ENCODE measurements at regions not wholly inside any gene's neighbourhood (a gene's known extent, or its start where the extent isn't known, plus 50 kb on each side); places are given as distances from the start of the nearest gene placed in this dataset.

DNA sequence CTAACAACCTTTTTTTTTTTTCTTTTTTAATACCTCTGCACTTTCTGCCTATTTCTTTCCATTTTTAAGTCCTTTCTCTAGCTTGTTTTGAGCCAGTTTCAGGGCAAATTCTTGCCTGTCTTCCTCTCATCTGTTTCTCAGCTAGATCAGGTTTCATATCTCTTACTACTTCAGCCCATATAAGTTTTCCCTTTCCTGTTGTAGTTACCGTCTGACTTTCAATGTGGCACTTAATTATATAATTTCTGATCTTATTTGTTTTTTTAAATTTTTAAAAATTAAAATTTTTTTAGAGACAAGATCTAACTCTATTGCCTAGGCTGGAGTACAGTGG is 104.7 kb upstream of the ELL2 start:
- DNase-seq (ENCODE audit: low read depth) = no peak
- in situ Hi-C loops (cut with HindIII; ENCODE audit: low sequenced_read_pairs) = no loop called here
- TF ChIP-seq, protein P1, sequence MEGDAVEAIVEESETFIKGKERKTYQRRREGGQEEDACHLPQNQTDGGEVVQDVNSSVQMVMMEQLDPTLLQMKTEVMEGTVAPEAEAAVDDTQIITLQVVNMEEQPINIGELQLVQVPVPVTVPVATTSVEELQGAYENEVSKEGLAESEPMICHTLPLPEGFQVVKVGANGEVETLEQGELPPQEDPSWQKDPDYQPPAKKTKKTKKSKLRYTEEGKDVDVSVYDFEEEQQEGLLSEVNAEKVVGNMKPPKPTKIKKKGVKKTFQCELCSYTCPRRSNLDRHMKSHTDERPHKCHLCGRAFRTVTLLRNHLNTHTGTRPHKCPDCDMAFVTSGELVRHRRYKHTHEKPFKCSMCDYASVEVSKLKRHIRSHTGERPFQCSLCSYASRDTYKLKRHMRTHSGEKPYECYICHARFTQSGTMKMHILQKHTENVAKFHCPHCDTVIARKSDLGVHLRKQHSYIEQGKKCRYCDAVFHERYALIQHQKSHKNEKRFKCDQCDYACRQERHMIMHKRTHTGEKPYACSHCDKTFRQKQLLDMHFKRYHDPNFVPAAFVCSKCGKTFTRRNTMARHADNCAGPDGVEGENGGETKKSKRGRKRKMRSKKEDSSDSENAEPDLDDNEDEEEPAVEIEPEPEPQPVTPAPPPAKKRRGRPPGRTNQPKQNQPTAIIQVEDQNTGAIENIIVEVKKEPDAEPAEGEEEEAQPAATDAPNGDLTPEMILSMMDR (IDR thresholded peaks at IDR 0.05; ENCODE audit: low read depth, low read length, missing control alignments) = no peak
- H3K4me3 ChIP-seq (ENCODE audit: low read depth, low read length) = no peak overlapping the region

DNA sequence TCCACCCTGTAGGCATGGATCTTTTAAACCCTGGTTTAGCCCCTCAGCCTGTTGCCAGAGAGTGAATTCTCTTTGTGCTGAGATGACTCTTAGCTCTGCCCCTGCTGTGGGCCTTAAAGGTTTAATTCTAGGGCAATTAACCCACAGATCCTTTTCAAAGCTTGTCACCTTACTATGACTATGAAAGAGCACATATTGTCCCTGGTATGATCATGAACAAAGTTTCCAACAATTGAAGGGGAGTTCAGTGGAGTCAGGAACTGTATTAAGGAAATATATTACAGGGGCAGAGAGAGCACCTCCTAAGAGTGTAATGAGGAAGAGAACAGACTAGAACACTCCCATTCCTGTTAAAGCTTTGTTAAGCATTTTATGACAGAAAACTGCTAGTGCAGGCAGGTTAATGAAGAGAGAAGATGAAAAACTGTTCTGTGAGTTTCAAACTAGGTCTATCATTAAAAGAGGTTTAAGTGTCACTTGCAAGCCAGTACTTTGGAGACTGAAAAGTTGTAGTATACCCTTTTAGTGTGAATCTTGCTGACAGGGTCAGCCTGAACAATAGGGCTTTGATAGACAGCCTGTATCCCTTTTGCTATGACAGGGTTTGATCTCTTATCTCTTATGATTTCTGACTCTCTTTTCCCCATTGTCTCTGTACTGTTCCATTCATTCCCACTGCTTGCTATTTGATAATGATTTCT is 104.2 kb upstream of the ELL2 start:
- DNase-seq (ENCODE audit: low read depth) = no peak
- no peak overlapping the region for H3K4me3 ChIP-seq (ENCODE audit: low read depth, low read length)
- in situ Hi-C loops (cut with HindIII; ENCODE audit: low sequenced_read_pairs) = no loop called here
- TF ChIP-seq, protein P1 (IDR thresholded peaks at IDR 0.05; ENCODE audit: low read depth, low read length, missing control alignments) = no peak

DNA sequence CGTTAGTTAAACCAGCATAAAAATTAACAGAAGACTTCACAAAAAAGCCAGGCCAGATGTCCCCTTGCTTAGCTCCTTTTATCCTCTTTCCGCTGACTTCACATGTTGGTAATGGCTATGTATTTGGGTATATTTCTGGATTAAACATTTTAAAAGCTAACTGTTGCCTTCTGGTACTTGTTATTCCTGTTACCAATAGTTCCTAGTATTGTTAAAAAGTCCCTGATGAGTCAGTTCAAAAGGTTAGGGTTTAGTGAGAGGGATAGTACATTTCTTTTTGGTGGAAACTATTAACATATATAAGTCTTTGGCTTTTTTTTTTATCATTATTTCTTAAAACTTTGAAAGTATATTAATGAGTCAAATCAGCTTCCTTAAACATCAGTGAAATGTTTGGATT is 103.2 kb upstream of the ELL2 start:
- TF ChIP-seq, protein P1 (IDR thresholded peaks at IDR 0.05; ENCODE audit: low read depth, low read length, missing control alignments) = no peak
- DNase-seq (ENCODE audit: low read depth) = no peak
- in situ Hi-C loops (cut with HindIII; ENCODE audit: low sequenced_read_pairs) = no loop called here
- H3K4me3 ChIP-seq (ENCODE audit: low read depth, low read length) = no peak overlapping the region

DNA sequence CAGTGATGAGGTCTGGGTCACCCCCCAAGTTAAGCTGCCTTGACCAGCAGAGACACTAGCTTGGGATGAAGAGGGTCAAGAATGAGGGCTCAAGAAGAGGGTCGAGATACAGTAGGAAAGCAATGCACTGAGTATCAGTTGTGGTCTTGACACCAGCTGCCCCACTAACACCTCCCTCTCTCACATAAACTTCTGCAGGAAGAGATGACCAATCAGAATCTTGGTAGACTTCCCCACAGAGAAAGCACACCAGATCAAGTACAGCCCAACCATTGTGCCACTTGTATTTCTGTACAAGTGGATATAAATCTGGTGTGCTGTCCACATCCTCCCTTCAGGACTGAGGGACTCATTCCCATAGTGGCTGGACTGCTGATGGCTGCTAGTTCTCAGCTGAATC is 101.2 kb upstream of the ELL2 start:
- DNase-seq (ENCODE audit: low read depth) = no peak
- TF ChIP-seq, protein P1 (IDR thresholded peaks at IDR 0.05; ENCODE audit: low read depth, low read length, missing control alignments) = no peak
- H3K4me3 ChIP-seq (ENCODE audit: low read depth, low read length) = no peak overlapping the region
- in situ Hi-C loops (cut with HindIII; ENCODE audit: low sequenced_read_pairs) = no loop called here

DNA sequence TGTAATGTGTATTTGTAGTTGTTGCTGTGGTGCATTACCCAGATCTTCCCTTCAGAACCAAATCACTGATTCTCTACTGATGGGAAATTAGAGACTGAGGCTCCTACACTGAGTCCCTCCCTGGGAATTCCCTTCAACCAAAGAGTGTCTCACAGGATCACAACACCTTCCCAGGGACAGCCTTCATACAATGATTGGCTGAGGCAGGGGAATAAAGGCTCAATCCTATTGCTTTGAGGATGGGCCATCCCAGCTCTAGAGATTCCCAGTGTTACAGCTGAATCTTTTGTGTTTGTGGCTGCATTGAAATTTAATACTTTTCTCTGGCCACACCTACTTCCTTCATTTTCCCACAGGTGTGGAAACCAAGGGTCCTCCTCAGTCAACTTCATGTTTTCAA is 96.4 kb upstream of the ELL2 start:
- in situ Hi-C loops (cut with HindIII; ENCODE audit: low sequenced_read_pairs) = no loop called here
- TF ChIP-seq, protein P1 (IDR thresholded peaks at IDR 0.05; ENCODE audit: low read depth, low read length, missing control alignments) = no peak
- no peak for DNase-seq (ENCODE audit: low read depth)
- H3K4me3 ChIP-seq (ENCODE audit: low read depth, low read length) = no peak overlapping the region

DNA sequence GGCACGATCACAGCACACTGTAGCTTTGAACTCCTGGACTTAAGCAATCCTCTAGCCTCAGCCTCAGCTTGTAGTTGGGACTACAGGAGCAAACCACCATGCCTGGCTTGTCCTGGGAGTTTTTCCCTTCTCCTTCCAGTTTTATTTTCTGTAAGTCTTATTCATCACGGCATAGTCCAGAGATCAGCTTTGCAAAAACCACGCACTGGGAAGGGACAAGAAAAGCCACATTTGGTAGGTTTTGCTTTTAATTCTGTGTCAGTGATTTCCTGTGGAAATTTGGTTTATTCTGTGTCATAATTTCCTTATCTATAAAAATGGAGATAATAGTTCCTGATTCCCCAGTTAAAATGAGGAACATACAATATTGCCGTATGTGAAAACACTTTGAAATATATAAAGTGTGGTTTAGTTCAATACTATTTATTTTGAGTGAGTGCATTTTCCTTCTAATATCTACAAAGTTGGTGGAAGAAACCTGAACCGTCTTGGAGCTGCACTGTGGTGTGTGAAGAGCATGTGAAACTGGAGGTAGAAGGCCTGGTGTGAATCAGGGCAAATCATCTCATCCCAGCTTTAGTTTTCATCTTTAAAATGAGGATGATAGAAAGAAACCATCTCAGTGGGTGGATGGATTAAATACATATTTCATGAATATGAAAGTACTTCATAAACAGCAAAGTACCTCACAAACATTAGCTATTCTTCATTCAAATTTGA is 92.8 kb upstream of the ELL2 start:
- no peak overlapping the region for H3K4me3 ChIP-seq (ENCODE audit: low read depth, low read length)
- in situ Hi-C loops (cut with HindIII; ENCODE audit: low sequenced_read_pairs) = no loop called here
- TF ChIP-seq, protein P1 (IDR thresholded peaks at IDR 0.05; ENCODE audit: low read depth, low read length, missing control alignments) = no peak
- DNase-seq (ENCODE audit: low read depth) = no peak

Measured in astrocyte of the cerebellum (primary cell).